ENCODE measurements at regions not wholly inside any gene's neighbourhood (a gene's known extent, or its start where the extent isn't known, plus 50 kb on each side); places are given as distances from the start of the nearest gene placed in this dataset.
A peak's percentile ranks its signal among the peaks of the same experiment; 100 is the strongest.

DNA sequence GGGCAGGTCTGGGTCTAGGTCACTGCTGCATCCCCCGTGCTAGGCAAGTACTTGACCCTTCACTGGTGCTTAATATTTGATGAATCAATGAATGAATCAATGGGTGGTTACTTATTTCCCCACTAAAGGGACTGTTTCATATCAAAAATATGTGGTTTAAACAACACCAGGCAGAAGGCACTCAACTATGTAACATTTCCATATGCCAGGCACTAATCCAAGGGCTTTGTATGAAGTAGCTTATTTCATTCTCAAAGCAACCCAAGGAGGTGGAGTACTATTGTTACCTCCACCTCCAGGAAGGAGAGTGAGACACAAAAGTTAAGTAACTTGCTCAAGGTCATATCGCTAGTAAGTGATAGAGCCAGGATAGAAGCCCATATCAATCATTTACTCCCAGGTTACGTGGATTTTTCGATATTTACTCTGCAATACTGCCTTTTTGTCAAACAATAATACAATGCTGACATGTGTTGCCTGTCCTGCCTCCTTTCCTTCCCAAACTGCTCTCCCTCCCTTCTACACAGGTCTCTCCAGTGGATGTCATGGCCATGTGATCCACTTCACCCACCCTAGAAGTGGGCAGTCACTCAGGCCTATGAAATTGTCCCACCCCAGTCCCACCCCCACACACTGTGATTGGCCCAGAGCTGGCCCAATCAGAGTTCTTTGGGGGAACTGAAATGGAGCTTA lies 142.8 kb downstream of the ETS2 start:
- DNase-seq (ENCODE audit: extremely low read depth, low read depth), result peak; percentile 27
- TF ChIP-seq, protein P1, sequence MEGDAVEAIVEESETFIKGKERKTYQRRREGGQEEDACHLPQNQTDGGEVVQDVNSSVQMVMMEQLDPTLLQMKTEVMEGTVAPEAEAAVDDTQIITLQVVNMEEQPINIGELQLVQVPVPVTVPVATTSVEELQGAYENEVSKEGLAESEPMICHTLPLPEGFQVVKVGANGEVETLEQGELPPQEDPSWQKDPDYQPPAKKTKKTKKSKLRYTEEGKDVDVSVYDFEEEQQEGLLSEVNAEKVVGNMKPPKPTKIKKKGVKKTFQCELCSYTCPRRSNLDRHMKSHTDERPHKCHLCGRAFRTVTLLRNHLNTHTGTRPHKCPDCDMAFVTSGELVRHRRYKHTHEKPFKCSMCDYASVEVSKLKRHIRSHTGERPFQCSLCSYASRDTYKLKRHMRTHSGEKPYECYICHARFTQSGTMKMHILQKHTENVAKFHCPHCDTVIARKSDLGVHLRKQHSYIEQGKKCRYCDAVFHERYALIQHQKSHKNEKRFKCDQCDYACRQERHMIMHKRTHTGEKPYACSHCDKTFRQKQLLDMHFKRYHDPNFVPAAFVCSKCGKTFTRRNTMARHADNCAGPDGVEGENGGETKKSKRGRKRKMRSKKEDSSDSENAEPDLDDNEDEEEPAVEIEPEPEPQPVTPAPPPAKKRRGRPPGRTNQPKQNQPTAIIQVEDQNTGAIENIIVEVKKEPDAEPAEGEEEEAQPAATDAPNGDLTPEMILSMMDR (IDR thresholded peaks at IDR 0.05; ENCODE audit: low read depth, low read length), result no peak

DNA sequence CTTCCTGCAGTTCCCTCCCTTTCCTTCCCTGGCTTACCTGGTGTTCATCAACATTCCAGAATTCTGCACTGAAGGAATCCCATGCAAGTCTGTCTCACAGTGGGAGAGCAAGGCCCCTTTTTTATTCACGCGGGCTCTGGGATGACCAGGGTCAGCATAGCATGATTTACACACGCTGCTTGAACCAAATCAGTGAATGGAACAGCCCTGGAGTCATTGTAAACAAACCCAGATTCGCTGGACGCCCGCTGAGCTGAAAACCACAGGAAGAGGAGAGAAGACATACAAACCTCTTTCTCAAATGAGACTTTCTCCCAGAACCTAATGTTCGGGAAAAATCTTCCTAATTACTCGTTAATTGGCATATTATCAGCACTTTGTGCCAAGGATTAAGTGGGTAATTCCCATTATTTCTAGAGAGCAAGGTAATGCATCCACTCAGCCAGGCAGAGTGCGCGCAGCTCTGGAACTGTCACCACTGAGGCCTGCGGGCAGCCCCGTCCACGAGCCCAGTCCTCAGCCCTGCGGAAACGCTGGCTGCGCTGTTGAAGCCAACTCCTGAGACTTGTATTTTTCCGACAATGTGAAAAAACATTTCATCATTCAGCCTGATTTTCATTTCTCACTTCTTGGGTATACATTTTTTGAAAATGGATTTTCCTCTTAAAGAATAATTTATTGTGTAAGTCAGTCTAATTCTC lies 140.0 kb downstream of the ETS2 start:
- no peak for DNase-seq (ENCODE audit: extremely low read depth, low read depth)
- TF ChIP-seq, protein P1 (IDR thresholded peaks at IDR 0.05; ENCODE audit: low read depth, low read length), result no peak

DNA sequence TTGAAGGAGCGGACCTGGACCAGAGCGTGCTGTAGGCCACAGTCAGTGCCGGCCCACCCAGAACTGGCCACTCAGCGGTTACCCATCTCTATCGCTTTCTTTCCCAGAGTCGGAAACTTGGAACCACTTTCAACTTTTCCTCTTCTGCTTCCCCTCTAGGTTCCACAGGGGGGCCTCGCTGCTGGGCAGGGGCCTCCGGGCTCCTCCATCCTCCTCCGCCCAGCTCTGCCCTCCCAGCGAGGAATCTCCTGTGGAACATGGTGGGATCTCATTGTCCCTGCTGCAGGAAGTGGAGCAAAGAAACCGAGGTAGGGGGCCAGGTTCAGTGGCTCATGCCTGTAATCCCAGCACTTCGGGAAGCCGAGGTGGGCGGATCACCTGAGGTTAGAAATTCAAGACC lies 139.2 kb downstream of the ETS2 start:
- no peak for DNase-seq (ENCODE audit: extremely low read depth, low read depth)
- TF ChIP-seq, protein P1 (IDR thresholded peaks at IDR 0.05; ENCODE audit: low read depth, low read length), result no peak; the same call in 1 of the 2 replicates

DNA sequence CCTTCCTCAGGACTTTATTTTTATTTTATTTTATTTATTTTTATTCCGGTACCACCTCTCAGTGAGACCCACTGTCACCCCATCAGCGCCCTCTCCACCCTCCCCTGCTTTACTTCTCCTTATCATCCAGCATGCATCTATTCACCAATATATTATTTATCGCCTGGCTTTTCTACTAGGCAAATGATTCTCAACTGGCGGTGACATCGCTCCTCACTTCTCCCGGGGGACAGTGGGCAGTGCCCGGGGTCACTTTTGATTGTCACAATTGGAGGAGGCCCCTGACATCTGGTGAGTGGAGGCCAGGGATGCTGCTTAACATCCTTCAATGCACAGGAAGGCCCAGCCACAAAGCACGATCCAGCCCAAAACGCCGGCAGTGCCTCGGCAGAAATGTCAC lies 138.7 kb downstream of the ETS2 start:
- DNase-seq (ENCODE audit: extremely low read depth, low read depth), result no peak
- TF ChIP-seq, protein P1 (IDR thresholded peaks at IDR 0.05; ENCODE audit: low read depth, low read length), result no peak

DNA sequence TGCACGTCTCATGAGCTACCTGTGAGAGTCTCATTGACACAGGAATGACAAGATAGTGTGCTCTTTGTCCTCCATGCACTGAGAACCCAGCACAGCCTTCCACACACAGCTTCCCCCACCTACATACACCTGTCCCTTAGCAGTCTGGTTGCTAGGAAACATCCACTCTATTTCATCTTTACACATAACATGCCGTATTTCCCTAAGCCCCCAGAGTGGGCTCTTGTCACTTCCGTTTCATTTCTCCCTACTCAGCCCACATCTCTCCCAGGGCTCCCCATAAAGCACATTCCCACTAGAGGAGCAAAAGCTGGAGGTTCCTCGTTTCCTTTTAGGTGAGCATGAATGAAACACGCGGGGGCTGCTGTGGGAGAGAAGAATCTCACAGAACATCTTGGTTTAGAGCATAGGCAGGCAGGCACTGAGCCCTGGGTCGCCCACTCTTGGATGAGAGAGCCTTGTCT lies 137.1 kb downstream of the ETS2 start:
- TF ChIP-seq, protein P1 (IDR thresholded peaks at IDR 0.05; ENCODE audit: low read depth, low read length), result no peak
- no peak for DNase-seq (ENCODE audit: extremely low read depth, low read depth)

DNA sequence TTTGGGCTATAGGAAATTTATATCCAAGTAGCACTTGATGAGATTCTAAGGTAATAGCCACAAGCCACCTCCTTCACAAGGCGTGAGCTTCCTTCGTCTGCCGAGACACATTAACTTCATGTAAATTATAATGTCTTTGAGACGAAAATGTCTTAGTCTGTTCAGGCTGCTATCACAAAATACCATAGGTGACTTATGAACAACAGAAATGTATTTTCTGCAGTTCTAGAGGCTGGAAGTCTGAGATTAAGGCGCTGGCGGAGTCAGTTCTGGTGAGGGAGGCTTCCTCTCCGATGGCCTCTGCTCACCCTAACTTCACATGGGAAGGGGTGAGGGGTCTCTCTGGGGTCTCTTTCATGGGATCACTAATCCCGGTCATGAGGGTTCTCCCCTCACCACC lies 133.0 kb downstream of the ETS2 start:
- no peak for DNase-seq (ENCODE audit: extremely low read depth, low read depth)
- TF ChIP-seq, protein P1 (IDR thresholded peaks at IDR 0.05; ENCODE audit: low read depth, low read length), result no peak

DNA sequence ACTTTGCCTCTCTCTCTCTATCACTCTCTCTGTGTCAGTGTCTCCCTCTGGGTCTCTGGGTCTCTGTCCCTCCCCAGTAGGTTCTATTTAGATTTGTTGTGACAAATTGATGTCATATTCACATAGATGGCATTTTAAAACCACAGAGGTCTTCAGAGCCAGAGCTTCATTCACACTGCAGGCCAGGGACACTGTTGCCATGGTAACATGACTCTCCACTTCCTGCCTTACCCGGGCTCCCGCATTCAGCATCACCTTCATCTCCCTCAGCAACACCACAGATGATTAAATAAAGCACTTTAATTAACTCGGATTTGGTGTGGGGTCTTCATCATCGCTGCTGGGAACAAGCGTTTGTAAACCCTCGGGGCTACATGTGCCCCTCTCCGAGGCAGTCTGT lies 132.6 kb downstream of the ETS2 start:
- DNase-seq (ENCODE audit: extremely low read depth, low read depth), result no peak
- TF ChIP-seq, protein P1 (IDR thresholded peaks at IDR 0.05; ENCODE audit: low read depth, low read length), result no peak

Data from AG09319 (cell line).